HFFc6 (cell line): ENCODE measurements at regions not wholly inside any gene's neighbourhood (a gene's known extent, or its start where the extent isn't known, plus 50 kb on each side); places are given as distances from the start of the nearest gene placed in this dataset.

Source experiments
- DNase-seq: peaks from one replicate; pipeline ENCODE4 v3.0.0-alpha.2; 2018
- H3K27ac Mint-ChIP-seq: 2 replicates; pipeline ENCODE4 v1.8.0; 2020; ENCODE audit warnings: mild to moderate bottlenecking, mixed read lengths
- H3K27me3 Mint-ChIP-seq: 2 replicates; pipeline ENCODE4 v1.8.0; 2021; ENCODE audit warnings: mild to moderate bottlenecking, moderate library complexity, mixed read lengths; ENCODE audit not compliant: insufficient read depth
- H3K36me3 Mint-ChIP-seq: 2 replicates; pipeline ENCODE4 v1.8.0; 2021; ENCODE audit warnings: low read depth, mixed read lengths
- H3K4me1 Mint-ChIP-seq: 2 replicates; pipeline ENCODE4 v1.8.0; 2020; ENCODE audit warnings: low read depth, mixed read lengths
- H3K4me3 Mint-ChIP-seq: 2 replicates; pipeline ENCODE4 v1.8.0; 2020; ENCODE audit warnings: mild to moderate bottlenecking, moderate library complexity, mixed read lengths
- H3K9me3 Mint-ChIP-seq: 2 replicates; pipeline ENCODE4 v1.8.0; 2020; ENCODE audit warnings: mild to moderate bottlenecking, mixed read lengths
- TF ChIP-seq, protein P1 (sequence below): fragments of 200-600 bp; sonication (generic); IDR thresholded peaks from 2 replicates; pipeline ENCODE4 v1.5.0; 2021; ENCODE audit warnings: antibody characterized with exemption, mild to moderate bottlenecking

DNA sequence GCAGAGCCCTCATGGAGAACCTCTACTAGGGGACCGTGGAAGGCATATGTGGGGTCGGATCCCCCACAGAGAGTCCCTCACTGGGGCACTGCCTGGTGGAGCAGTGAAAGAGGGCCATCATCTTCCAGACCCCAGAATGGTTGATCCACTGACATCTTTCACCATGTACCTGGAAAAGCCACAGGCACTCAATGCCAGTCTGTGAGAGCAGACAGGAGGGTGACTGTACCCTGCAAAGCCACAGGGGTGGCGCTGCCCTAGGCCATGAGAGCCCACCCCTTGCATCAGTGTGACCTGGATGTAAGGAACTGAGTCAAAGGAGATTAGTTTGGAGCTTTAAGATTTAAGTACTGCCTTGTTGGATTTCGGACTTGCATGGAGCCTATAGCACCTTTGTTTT, 1276.7 kb upstream of the PRMT6 start:
- Mint-ChIP-seq H3K36me3 (no peaks in the 10 kb centered on the region), H3K27ac (no peak overlapping the region), H3K27me3 (peaks cover 2% of the 10 kb centered on the region; the same call in 1 of the 2 replicates), H3K4me1 (no peaks in the 10 kb centered on the region), H3K4me3 (no peak overlapping the region), H3K9me3 (peaks cover 12% of the 10 kb centered on the region)
- DNase-seq: no peak
- TF ChIP-seq, protein P1, sequence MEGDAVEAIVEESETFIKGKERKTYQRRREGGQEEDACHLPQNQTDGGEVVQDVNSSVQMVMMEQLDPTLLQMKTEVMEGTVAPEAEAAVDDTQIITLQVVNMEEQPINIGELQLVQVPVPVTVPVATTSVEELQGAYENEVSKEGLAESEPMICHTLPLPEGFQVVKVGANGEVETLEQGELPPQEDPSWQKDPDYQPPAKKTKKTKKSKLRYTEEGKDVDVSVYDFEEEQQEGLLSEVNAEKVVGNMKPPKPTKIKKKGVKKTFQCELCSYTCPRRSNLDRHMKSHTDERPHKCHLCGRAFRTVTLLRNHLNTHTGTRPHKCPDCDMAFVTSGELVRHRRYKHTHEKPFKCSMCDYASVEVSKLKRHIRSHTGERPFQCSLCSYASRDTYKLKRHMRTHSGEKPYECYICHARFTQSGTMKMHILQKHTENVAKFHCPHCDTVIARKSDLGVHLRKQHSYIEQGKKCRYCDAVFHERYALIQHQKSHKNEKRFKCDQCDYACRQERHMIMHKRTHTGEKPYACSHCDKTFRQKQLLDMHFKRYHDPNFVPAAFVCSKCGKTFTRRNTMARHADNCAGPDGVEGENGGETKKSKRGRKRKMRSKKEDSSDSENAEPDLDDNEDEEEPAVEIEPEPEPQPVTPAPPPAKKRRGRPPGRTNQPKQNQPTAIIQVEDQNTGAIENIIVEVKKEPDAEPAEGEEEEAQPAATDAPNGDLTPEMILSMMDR: no peak

GRCh38 chr1:105785021-105785420, 1271.5 kb upstream of the PRMT6 start:
- H3K9me3 Mint-ChIP-seq: peaks cover 8% of the 10 kb centered on the region
- H3K4me1 Mint-ChIP-seq: no peaks in the 10 kb centered on the region
- no peak overlapping the region for H3K4me3 Mint-ChIP-seq

DNA sequence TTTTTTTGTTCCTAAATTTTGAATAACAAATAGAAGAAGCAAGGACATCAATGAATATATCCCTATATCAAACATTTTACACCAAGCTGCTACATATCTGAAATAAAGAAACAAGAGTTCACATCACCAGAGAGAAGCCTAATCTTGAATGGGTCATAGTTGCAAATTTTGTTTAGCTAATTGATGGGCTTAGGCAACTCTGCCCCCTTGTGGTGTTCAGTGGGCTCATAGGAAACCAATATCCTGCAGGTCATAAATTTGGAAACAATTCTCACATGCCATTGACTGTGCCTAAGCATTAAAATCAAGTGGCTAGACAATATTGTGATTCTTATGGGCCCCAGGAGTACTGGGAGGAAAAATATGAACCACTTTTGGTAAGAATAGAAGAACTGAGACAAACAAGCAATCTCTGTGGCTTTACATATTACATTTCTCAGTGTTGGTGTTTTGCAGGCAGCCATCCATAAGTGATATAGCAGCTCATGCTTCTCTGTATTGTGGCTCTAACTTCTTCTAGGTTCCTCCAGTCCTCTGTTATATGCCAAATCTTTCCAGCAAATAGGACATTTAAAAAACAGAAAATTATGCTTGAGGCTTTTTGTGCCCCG, 1262.8 kb upstream of the PRMT6 start:
- H3K27ac Mint-ChIP-seq: no peak overlapping the region
- TF ChIP-seq, protein P1: peak; percentile 82
- H3K4me1 Mint-ChIP-seq: no peaks in the 10 kb centered on the region
- no peaks in the 10 kb centered on the region for H3K27me3 Mint-ChIP-seq
- no peaks in the 10 kb centered on the region for H3K36me3 Mint-ChIP-seq
- peak; percentile 17 for DNase-seq
- H3K4me3 Mint-ChIP-seq: no peak overlapping the region
- H3K9me3 Mint-ChIP-seq: peaks cover 11% of the 10 kb centered on the region; the same call in 1 of the 2 replicates

More at GRCh38 chr1:105785021-105785420, 1271.5 kb upstream of the PRMT6 start:
- peaks cover 2% of the 10 kb centered on the region; the same call in 1 of the 2 replicates for H3K27me3 Mint-ChIP-seq
- H3K36me3 Mint-ChIP-seq: no peaks in the 10 kb centered on the region
- TF ChIP-seq, protein P1: no peak
- H3K27ac Mint-ChIP-seq: no peak overlapping the region
- DNase-seq: no peak

GRCh38 chr1:105795741-105796140, 1260.7 kb upstream of the PRMT6 start:
- no peak for DNase-seq
- TF ChIP-seq, protein P1: no peak
- H3K9me3 Mint-ChIP-seq: peaks cover 10% of the 10 kb centered on the region; the same call in 1 of the 2 replicates
- no peak overlapping the region for H3K27ac Mint-ChIP-seq
- no peak overlapping the region for H3K4me3 Mint-ChIP-seq
- no peaks in the 10 kb centered on the region for H3K36me3 Mint-ChIP-seq
- H3K4me1 Mint-ChIP-seq: no peaks in the 10 kb centered on the region
- H3K27me3 Mint-ChIP-seq: no peaks in the 10 kb centered on the region

DNA sequence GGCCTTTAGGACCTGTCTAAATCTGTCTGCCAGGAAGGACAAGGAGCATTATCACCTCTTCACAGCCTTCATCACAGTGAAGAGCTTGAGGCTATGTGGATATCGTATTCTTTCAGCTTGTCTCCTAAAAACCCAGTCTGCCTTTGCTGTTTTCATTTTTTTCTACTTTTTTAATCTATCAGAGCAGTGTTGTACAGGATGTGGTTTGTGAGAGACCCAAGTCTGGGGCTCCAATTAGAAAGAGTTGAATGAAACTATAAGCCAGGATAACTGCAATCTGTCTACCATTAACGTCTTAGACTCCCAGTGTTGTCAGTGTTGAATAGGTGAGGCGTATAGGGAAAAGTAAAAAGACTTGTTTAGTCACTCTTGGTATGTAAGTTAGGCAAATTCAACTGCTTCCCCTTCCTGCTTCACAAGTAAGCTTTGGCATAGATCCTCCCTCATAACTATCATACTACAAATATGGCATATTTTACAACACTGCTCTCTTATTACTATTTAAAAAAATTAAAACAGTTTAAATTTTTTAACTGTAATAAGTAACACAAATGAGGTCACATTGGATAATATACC, 1225.8 kb upstream of the PRMT6 start:
- peaks cover 19% of the 10 kb centered on the region for H3K9me3 Mint-ChIP-seq
- H3K27me3 Mint-ChIP-seq: no peaks in the 10 kb centered on the region
- no peaks in the 10 kb centered on the region for H3K36me3 Mint-ChIP-seq
- H3K27ac Mint-ChIP-seq: no peak overlapping the region
- H3K4me1 Mint-ChIP-seq: no peaks in the 10 kb centered on the region
- no peak overlapping the region for H3K4me3 Mint-ChIP-seq
- TF ChIP-seq, protein P1: no peak
- DNase-seq: no peak
